Fibroblast of skin of scalp (primary cell): ENCODE measurements at regions not wholly inside any gene's neighbourhood (a gene's known extent, or its start where the extent isn't known, plus 50 kb on each side); places are given as distances from the start of the nearest gene placed in this dataset.
A peak's percentile ranks its signal among the peaks of the same experiment; 100 is the strongest.

Experiments
- DNase-seq: peaks from one replicate; pipeline ENCODE4 v3.0.0-alpha.2; 2013

DNA sequence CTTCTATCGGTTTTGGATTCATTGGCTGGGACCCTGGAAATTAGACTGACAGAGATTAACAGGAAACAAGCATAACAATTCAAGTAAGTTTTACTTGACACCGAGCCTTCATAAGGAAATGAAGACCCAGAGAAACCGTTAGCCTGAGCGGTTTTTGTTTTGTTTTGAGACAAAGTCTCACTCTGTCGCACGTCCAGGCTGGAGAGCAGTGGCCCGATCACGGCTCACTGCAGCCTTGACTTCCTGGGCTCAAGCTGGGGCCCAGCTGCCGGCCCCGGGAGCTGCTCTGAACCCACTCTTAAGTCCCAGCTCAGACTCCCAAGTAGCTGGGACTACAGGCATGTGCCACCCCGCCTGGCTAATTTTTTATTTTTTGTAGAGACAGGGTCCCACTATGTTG, 321.3 kb downstream of the SEC14L1 start:
- DNase-seq, result no peak

- no peak for DNase-seq
Observed at GRCh38 chr17:77462553-77463497, 322.1 kb downstream of the SEC14L1 start.

GRCh38 chr17:77464988-77465357, 324.2 kb downstream of the SEC14L1 start:
- DNase-seq, result no peak

GRCh38 chr17:77465358-77466041, 324.7 kb downstream of the SEC14L1 start:
- peak; percentile 73 for DNase-seq

GRCh38 chr17:77466140-77466539, 325.4 kb downstream of the SEC14L1 start:
- no peak for DNase-seq

DNA sequence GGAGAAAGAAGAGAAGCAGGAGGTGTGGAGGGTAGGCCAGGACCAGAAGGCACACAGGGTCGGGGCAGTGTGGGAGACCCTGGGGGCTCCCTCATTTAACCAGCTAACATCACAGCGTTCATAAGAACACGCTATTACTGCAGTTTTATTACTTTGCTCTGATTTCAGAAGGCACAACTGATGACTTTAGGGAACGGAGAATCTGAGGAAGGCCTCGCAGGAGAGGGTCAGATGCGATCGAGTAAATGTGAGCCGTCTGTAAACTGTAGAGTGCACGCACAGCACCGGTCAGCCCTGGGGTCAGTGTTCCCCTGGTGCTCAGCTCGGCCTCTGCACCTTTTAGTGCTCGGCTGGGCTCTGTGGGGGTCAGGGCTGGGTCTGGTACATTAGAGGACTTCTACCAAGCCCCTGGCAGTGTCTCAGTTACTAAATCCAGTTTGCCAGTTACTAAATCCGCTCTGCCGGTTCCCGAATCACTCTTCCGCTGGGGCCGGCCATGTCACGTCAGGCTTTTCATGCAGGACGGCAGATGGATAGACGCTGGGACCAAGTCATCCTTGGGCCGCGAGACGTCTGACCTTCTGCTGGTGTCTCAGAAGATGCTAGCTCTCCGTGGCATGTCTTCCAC, 325.9 kb downstream of the SEC14L1 start:
- no peak for DNase-seq

- DNase-seq, result no peak
Observed at GRCh38 chr17:77467521-77467920, 326.8 kb downstream of the SEC14L1 start.

GRCh38 chr17:77468897-77469296, 328.1 kb downstream of the SEC14L1 start:
- DNase-seq, result no peak

GRCh38 chr17:77470330-77470786, 329.6 kb downstream of the SEC14L1 start:
- DNase-seq, result no peak

- peak; percentile 91 for DNase-seq
Observed at GRCh38 chr17:77470800-77471733, 330.3 kb downstream of the SEC14L1 start.

GRCh38 chr17:77471984-77472461, 331.3 kb downstream of the SEC14L1 start:
- peak; percentile 91 for DNase-seq

GRCh38 chr17:77472468-77473310, 331.9 kb downstream of the SEC14L1 start:
- peak; percentile 42 for DNase-seq

DNA sequence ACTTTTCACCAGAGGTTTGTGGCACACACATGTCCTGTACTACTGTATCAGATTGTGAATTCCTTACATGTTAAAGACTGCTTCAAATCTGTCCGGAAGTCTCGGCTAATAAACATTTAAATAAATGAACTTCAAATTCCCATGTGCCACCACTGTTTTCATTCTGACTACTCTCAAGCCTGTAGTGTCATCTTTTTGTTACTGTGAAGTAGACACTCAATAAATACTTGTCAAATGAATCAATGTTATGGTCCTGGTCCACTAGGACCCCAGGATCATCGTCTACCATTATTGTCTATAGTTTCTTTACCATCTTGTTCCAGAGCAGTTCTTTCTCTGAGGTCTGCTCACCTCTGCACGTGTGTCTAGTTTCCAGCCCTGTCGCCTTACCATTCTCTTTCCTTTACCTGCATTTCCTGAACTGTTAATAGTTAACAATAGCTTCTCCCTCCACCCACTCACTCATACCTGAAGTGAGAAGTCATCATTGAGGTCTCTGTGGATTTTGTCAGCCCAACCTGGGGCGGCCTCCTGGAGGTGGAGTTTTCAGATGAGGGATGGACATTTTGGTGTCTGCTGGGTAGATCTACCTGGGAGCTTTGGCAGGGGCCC, 333.0 kb downstream of the SEC14L1 start:
- no peak for DNase-seq

DNA sequence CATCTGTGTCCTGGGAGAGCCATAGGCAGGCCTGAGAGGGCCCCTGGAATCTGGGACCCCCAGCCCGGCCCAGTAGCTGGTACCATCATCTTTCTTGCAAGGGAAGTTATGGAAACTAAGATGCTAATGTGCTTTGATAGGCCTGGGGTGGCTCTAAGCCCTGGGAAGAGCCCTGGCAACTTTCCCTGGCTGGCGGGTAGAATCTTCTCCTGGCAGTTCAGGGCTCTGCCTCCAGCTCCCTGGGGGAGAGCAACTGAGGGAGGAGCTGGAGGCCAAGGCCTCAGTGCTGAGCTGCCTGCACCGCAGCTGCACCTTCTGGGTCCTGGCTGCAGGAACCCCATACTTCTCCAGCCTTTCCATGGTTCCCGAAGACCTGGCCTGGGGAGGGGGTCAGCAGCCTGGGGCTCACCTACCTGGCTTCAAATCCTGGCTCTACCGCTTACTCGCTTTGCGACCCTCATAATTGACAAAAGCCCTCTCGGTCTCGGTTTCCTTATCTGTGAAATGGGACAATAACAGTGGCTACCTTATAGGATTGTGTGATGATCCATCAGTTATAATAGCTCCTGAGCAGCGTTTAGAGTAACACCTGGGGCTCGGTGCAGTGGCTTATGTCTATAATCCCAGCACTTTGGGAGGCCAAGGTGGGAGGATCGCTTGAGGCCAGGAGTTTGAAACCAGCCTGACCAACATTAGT, 333.7 kb downstream of the SEC14L1 start:
- peak; percentile 81 for DNase-seq

- peak; percentile 88 for DNase-seq
Observed at GRCh38 chr17:77475016-77475976, 334.5 kb downstream of the SEC14L1 start.

- no peak for DNase-seq
Observed at GRCh38 chr17:77476006-77476405, 335.2 kb downstream of the SEC14L1 start.

DNA sequence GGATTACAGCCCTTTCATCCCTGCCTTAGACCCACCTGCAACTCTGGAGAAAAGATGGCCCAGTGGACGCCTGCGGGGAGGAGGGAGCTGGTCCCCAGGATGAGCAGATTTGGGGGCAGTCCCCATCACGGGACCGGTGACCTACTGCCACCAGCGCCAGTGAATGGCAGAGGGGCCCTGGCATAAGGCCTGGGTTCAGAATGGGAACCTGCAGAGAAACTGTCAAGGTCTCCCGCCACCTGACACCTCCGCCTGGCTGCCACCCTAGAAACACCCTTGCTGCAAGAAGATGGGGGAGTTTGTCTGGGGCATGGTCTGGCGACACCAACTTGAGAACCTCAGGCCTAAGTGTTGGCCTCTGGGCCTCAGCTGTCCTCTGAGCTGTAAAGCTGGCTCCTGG, 335.7 kb downstream of the SEC14L1 start:
- no peak for DNase-seq
